Ishikawa (cell line): ENCODE measurements at regions not wholly inside any gene's neighbourhood (a gene's known extent, or its start where the extent isn't known, plus 50 kb on each side); places are given as distances from the start of the nearest gene placed in this dataset.

Experiments
- CREB1 ChIP-seq: IDR thresholded peaks from 2 replicates; pipeline ENCODE4 v1.6.1; 2012; ENCODE audit warnings: low read depth
- TAF1 ChIP-seq: IDR thresholded peaks from 2 replicates; pipeline ENCODE4 v1.6.1; 2012; ENCODE audit warnings: low read depth, mild to moderate bottlenecking
- TCF12 ChIP-seq: IDR thresholded peaks from 2 replicates; pipeline ENCODE4 v1.6.1; 2012; ENCODE audit warnings: low read depth
- TEAD4 ChIP-seq: IDR thresholded peaks from 2 replicates; pipeline ENCODE4 v1.6.1; 2012
- TF ChIP-seq, protein P1 (sequence below): IDR thresholded peaks from 2 replicates; pipeline ENCODE4 v1.6.1; 2012
- TF ChIP-seq, protein P2 (sequence below): IDR thresholded peaks from 2 replicates; pipeline ENCODE4 v1.6.1; 2012; ENCODE audit warnings: low read depth, mild to moderate bottlenecking

DNA sequence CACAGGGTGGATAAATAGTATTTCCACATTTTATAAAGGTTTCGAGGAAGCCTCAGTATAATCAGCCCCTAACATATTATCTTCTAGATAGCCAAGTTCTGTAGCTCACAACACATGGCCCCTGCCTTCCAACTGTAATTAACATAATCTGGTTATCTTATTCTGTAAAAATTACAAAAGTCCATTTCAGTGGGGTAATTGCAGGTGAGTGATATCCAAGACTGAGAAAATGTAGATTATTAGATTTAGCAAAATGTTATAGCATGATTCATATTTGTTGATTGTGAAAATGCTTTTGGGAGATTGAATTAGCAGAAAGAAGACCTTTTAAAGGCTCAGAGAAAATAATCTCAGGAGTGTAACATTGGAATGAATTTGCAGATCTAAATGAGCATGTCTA lies 168.3 kb upstream of the GPC6 start:
- TF ChIP-seq CREB1, result no peak
- TF ChIP-seq, protein P1, sequence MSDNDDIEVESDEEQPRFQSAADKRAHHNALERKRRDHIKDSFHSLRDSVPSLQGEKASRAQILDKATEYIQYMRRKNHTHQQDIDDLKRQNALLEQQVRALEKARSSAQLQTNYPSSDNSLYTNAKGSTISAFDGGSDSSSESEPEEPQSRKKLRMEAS, result no peak
- no peak for TF ChIP-seq TEAD4
- TF ChIP-seq, protein P2, sequence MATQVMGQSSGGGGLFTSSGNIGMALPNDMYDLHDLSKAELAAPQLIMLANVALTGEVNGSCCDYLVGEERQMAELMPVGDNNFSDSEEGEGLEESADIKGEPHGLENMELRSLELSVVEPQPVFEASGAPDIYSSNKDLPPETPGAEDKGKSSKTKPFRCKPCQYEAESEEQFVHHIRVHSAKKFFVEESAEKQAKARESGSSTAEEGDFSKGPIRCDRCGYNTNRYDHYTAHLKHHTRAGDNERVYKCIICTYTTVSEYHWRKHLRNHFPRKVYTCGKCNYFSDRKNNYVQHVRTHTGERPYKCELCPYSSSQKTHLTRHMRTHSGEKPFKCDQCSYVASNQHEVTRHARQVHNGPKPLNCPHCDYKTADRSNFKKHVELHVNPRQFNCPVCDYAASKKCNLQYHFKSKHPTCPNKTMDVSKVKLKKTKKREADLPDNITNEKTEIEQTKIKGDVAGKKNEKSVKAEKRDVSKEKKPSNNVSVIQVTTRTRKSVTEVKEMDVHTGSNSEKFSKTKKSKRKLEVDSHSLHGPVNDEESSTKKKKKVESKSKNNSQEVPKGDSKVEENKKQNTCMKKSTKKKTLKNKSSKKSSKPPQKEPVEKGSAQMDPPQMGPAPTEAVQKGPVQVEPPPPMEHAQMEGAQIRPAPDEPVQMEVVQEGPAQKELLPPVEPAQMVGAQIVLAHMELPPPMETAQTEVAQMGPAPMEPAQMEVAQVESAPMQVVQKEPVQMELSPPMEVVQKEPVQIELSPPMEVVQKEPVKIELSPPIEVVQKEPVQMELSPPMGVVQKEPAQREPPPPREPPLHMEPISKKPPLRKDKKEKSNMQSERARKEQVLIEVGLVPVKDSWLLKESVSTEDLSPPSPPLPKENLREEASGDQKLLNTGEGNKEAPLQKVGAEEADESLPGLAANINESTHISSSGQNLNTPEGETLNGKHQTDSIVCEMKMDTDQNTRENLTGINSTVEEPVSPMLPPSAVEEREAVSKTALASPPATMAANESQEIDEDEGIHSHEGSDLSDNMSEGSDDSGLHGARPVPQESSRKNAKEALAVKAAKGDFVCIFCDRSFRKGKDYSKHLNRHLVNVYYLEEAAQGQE, result no peak
- no peak for TF ChIP-seq TCF12
- no peak for TF ChIP-seq TAF1
